ENCODE measurements at regions not wholly inside any gene's neighbourhood (a gene's known extent, or its start where the extent isn't known, plus 50 kb on each side); places are given as distances from the start of the nearest gene placed in this dataset.

DNA sequence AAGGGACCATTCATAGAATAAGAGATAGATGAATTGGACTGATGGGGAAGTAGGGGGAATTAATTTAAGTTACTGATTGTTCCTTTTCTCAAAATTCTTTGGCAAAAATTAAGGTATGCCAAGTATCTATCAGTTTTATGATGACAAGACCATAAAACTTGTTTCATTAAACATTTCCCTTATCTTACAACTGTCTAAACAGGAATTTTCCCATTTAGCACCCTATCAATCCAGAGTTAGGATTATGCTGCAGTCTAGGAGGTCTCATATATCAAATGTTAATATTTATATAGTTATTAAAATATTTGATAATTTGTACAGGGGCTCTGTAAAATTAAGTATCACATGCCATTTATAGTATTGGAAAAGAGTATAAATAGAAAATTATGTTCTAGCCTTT is 51.5 kb upstream of the ARID1B start:
- no peak for DNase-seq

DNA sequence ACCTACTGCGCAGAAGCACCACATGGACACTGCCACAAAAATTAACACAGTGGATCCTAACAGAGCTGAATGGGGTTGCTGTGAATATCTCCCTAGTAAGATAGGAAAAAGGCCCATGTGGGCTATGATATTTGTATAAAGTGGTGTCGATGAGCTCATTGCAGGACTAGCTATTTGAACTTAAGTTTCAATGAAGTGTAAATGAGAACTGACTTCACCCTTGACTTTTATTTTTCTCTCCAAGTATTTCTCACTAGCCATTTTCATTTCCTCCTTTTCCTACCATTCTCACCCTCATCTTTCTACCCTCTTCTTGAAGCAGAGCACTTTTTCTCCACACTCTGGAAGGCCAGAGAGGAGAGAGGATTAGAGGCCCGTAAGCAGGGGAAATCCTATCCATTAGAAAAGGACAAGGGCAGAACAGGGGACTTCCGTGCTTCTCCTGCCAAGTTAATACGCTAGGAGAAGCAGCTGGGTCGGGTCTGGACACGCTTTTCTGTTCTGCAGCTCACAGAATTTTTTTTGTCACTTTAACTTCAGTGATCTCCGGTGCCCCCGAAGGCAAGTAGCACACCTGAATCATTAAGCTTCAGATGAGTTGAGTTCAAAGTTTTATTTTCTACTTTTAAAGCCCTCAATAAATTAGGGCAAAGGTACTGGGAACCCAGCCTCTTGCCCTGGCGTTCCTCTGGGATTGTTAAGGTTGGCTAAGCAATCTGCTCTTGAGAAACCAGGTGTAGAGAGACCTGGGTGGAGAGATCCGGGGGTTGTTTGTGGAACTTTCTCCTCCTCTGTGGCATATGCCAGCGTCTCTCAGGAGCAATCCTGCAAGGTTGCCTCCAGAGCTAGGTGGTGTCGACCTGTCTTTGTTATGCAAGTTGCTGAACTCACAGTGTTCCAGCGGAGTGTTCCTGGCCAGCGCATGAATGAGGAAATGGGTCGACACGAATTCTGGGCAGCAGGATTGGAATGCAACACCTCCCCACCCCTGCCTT is 56.2 kb upstream of the ARID1B start:
- no peak for DNase-seq

DNA sequence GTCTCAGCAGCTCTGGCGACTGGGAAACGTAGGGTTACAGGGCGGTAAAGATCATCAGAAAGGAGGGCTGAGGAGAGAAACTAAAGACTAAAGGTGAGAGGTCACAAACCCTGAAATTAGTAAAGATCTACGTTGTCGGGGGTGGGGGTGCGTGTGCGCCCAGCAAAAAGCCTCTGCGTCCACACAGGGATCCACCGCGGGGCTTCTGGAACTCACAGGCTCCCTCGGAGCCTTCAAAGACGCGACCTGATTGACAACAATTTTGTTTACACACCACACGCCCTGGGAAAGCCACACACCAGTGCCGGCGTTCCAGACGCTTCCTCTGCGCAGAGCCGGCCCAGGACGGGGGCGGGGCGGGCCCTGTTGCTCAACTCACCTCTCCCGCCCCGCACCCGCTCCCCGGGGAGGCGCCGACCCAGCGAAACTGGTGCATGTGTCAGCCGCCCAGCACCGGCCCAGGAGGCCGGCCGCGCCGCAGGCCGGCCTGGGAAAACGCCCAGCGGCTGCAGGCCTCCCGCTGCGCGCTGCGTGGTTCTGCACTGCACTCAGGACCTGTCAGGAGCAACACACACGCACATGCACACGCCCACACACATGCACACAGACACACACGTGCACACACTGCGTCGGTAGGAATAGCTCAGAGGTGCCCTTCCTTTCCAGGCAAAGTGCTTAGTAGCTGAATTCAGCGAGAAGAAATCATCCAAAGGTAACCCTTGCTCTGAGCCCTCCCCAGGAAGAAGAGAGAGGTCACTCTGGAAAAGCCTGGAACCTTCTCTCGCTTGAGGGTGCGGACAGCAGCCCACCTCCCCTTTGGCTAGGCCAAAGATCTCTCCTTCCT is 57.2 kb upstream of the ARID1B start:
- no peak for DNase-seq

DNA sequence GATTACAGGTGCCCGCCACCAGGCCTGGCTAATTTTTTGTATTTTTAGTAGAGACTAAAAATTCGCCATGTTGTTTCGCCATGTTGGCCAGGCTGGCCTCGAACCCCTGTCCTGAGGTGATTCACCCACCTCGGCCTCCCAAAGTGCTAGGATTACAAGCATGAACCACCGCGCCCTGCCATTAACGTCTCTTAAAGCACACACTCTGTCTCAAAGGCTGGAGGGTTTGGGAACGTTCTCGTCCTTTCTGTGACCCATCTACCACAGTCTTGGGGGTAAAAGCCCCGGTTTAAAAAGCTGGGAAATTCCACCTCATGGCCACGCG is 57.8 kb upstream of the ARID1B start:
- no peak for DNase-seq

DNA sequence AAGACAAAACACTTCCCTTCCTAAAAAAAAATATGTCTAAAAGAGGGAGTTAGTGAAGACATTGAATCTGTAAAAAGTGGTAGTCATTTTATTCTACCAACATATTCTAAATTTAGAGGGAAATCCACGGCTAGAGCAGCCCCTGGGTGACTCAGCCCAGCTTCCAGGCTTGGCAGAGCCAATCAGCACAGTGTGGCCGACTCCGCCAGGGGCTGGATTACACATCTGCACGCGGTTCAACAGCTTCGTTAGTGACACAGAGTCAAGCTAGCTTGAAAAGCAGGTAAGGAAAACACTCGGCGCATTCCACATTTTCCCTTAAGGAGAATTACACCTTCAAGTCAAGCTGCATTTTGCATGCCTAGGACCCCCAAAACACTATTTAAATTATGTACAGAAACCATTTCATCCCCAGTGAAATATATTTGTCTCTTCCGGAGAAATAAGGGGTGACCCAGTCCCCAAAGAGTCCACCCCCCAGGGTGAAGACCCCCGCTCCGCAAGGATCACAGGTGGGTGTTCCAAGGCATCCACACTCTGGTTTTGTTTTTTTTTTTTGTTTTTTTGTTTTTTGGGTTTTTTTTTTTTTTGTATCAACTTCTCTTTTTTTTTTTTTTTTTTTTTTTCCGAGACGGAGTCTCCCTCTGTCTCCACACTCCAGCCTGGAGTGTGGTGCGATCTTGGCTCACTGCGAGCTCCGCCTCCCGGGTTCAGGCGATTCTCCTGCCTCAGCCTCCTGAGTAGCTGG is 58.4 kb upstream of the ARID1B start:
- no peak for DNase-seq

DNA sequence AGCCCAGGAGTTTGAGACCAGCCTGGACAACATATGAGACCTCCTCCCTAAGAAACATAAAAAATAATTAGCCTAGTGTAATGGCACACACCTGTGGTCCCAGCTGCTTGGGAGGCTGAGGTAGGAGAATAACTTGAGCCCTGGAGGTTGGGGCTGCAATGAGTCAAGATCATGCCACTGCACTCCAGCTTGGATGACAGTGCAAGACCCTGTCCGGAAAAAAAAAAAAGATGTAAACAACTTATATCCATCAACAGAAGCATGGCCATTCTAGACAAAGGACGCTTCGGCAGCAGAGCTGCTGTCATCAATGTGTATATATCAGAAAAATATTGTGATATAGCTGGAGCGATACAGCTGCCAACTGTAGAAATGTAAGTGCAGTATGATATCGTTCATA is 59.6 kb upstream of the ARID1B start:
- DNase-seq, result no peak

DNA sequence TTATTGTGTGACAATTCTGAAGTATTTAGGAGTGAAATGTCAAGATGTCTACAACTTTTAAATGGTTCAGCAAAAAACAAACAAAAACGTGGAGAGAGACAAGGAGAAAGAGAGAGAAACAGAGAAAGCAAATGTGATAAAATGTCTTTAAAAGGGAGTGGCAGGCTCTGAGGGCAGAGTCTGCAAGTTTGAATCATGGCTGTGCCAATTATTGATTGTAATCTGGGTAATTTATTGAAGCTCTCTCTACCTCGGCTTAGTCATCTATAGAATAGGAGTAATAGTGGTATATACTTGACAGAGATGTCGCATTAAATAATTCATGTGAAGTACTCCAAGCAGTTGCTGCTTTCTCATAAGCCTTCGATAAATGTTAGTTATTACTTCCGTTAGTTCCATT is 61.3 kb upstream of the ARID1B start:
- DNase-seq, result no peak

DNA sequence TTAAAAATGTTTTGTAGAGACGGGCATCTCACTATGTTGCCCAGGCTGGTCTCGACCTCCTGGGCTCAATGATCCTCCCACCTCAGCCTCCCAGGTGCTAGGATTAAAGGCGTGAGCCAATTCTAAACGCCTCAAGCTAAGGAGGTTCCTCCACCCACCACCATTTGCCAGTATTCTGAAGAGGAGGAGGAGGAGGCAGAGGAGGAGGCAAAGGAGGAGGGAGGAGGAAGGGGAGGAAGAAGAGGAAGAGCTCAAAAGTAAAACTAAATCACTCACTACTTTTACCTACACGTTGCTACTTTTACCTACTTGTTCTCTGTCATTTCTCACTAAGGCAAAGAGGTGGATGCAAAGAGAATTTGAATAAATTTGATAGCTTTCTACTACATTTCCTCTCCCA is 63.6 kb upstream of the ARID1B start:
- DNase-seq, result no peak

DNA sequence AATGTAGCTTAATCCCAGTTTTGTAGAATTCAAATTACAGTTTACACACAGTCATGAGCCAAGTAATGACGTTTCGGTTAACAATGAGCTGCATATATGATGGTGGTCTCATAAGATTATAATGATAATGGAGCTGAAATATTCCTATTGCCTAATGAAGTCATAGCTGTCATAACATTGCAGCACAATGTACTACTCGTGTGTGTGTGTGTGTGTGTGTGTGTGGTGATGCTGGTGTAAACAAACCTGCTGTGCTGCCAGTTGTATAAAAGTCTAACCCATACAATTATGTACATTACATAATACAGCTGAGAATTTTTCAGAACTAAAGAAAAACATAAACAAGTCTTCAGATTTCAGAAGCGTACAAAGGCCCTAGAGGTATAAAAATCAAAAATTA is 66.7 kb upstream of the ARID1B start:
- no peak for DNase-seq

DNA sequence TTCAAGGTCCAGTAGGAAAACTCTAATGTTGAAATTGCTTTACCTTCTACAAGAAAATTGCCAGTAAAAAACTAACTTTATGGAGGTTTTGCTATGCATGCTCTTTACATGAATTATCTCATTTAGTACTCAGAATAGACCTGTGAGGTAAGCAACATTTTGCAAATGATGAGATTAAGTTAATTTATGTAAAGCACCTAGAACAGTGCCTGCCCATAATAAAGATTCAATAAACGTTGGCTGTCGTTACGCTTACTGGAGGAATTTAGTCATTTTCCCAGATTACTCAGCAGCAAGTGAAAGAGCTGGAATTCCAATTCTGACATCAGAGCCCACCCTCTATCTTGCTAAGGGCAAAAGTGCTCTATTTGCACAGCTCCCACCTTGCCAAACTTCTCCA is 69.4 kb upstream of the ARID1B start:
- no peak for DNase-seq

DNA sequence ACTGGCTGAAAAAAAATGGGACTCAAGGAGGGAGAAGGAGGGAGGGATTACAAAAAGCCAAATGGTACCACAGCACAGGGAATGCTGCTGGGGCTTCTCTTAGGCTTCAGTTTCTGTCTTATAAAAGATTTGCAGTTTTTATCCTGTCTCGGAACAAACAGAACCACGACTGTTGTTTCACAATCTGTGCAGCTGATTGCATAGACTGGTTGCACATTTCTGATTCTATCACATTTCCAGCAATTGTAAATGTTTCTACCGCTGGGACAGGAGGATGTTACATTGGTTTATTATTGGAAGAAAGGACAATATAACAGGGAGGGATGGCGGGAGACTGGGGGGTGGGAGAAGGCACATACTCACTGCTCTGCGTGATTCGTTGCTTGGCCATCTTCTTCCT is 73.5 kb upstream of the ARID1B start:
- DNase-seq, result no peak

DNA sequence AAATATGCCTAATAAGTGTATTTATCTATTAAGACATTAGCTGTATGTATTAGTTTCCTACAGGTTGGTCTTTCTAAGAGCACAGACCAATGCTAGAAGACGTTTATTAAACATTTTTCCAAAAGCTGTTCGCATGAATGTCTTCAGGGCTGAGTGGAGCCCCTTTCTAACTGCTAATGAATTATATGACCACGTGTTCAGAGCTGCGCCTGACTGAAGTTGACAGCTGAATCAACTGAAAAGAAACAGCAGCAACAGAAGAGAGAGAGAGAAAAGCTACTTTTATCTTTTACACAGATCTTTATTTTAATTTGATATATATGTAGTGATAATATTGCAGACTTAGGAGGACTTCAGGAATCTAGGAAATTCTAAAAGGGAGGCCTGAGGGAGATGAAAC is 75.2 kb upstream of the ARID1B start:
- no peak for DNase-seq

DNA sequence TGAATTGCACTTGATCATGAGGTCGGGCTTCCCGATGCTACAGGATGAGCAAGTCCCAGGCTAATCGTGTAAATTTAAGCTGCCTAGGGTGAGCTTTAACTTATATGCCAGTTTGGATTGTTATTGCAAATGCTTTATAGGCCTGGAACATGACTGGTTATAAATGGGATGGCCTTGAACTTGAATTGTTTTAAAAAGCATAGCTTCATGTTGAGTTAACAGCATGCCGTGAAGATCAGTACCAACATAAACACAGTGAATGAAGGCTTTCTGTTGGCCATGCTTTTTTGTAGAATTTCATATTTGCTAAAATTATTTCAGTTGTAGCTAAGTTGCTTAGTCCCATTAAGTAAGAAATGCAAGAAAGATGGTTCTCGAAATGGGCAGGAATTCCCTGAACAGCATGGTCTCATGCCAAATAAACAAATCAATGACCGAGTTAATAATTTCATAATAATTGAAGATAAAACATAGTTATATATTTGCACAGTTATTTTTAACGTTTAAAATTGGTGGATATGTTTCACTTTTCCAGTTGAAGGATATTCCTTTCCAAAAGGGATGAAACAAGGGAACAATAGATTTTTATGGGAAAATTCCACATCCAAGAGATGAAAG is 76.6 kb upstream of the ARID1B start:
- no peak for DNase-seq

DNA sequence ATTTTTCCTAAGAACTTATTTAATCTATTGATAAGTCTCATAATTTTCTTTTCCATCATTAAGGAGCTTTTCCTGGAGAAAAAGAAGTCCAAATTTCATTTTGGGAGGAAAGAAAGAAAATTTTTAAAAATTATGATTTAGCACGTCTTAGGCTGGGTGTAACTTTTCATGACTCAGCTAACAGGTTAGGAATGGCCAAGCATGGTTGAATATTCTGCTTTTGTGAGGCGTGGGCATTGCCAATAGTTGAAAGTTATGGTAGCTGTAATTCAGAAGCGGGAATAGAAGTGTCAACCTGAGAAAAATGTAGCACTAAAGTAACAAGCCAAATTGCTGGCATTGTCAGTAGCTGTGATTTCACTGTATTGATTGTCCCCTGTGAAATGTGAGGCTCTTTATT is 77.2 kb upstream of the ARID1B start:
- no peak for DNase-seq

DNA sequence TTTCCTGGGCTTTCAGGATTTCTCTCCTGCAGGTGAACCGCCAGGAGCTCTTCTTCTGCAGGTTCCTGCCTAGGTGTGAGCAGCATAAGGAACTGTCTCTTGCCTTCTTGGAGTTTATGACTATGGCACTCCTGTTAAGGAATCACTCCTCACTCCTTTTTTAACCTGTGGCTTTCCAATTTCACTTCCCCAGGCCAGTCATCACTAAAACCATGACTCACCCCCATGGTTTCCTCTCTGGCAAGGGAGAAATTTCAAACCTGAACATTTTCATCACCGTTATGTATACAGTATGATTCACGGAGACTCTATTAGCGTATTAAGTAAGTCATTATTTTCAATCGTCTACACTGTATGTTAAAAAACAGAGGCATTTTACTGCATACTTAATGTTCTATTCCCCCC is 78.2 kb upstream of the ARID1B start:
- DNase-seq, result no peak

DNA sequence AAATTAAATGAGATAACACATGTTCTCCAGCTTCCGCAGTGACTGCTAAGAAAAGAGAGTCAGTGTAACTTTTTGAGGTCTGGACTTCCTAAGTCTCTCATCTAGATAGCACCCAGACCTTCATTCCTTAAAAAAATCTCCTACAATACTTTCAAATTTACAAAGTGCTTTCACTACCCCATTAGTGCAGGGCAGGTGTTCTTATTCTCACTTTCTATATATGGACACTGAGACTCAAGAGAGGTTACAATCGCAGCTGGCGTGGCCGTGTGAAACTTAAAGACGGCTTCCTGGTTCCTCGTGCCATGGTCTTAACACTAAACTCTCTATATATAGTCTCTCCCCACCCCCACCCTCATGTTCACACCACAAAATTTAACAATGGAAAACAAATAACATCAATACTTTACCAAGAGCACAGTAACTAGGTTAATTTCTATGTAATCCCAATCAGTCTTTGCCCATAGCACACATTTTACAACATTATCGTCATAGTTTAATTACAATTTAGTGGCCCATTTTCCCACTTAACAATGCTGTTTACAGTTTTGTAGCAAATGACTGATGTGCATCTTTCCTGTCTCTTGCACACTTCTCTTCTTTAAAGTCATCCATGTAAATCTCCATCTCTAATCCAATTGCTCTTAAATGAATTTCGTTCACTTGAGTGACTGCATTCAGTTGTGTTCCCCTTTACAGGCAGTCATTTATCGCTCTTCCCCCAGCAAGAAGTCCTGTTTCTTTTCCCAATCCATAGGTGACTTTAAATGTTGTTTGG is 78.8 kb upstream of the ARID1B start:
- DNase-seq, result no peak

DNA sequence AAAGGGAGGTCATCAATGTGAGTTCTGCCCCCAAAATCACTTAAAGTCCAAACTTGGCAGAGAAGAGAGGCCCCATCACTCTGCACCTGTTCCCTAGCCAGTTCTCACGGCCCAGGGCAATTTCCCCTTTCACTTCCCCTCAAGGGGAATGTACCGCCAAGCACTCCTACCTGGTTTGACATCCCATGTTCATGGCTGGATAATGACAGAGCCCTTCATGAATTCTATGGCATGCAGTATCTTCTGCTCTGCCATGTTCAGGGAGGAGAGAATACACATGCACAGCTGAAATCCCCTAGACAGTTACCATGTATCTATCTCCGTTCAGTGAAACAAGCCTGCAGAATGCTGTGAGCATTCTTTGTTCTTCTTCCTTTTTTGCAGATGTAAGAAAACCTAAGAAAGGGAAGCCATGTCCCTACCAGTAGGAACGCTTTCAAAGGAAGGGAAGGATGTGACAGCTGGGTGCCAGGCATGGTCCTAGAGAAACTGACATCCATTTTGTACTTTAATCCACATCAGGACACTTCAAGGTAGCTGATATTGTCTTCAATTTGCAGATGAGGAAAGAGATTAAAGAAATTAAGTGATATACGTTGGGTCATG is 79.8 kb upstream of the ARID1B start:
- DNase-seq, result no peak

DNA sequence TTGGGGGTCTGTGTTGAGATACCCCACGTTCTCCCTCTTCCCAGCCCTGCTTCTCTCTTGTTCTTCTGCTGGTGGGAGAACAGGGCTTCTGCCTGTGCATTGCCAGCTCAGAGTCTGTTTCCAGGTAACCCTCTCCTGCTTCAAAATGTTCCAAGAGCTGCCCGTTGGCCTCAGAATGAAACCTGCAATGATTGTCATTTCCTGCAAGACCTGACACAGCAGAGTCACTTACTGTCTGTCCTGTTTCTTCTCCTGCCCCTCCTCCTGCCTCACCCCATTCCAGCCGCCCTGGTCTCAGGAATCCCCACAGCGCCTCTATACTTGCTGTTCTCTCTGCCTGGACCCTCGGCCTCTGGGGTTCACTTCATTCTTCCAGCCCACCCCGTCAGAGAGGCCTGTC is 81.4 kb upstream of the ARID1B start:
- DNase-seq, result no peak

DNA sequence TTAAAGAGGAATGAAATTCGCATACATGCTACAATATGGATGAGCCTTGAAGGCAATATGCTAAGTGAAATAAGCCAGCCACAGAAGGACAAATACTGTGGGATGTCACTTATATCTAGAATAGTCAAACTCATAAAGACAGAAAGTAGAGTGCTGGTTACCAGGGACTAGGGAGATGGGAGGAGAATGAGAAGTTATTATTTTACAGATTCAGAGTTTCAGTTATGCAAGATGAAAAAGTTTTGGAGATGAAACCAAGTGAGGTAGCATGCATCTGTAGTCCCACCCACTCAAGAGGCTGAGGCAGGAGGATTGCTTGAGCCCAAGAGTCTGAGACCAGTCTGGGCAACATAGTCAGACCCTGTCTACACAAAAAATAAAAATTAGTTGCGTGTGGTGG is 82.5 kb upstream of the ARID1B start:
- DNase-seq, result no peak

DNA sequence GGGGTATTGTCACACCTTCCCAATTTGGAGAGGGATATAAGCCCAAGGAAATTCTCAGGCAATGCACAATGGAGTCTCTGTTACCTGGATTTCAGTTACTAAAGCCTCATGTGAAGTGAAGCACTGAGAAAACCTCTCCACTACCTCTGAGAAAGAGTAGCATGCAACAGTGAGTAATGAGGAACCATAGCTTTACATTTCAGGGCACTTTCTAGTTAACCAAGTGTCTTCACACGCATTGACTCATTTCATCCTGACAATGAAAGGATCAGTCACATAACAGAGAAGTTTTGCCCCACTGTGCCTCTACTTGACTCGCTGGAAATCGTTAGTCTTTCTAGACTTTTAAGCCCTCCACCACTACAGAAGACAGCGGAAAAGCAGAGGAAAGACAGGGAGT is 86.2 kb upstream of the ARID1B start:
- no peak for DNase-seq

DNA sequence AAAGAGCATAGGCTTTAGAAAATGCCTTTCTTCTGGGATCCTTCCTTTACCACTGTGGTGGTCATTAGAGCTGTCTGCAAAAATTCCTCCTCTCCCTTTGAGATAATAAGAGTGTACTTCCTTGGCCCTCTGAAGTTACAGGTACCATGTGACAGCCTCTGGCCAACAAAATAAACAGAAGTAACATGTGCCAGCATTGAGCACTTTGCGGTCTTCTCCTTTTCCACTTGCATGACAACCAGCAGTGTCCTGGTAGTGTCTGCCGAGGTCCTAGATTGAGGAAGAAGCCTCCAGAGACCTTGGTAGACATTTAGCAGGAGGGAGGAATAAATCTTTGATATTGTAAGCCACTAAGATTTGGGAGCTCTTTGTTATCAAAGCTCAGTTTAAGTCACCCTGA is 87.5 kb upstream of the ARID1B start:
- no peak for DNase-seq

DNA sequence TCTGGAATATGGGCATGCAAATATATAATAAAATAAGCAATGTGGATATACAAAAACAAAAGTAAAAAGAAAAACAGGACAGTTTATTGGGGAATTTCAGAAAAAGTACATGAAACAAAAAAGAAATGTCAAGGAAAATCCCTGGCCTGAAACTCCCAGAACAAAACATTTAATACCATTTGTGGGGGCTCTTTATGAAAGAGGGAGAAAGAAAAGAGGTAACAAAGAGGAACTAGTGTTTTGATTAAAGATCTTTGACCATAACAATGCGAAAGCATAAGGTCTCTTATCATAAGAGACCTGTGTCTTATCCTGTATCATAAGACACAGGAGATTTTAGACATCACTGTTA is 88.6 kb upstream of the ARID1B start:
- no peak for DNase-seq

All from NCI-H1694 (cell line).